Lower leg skin (tissue), 4 donors: ENCODE measurements at regions not wholly inside any gene's neighbourhood (a gene's known extent, or its start where the extent isn't known, plus 50 kb on each side); places are given as distances from the start of the nearest gene placed in this dataset.

Experiments
- DNase-seq, 2 donors: peaks; one replicate each; pipeline ENCODE4 v3.0.0-alpha.2; 2019; ENCODE audit warnings: low spot score in 2 of 2
- H3K4me3 ChIP-seq: fragments of 200-600 bp; sonication (generic); 2 replicates; pipeline ENCODE4 v1.5.1; 2017; ENCODE audit warnings: mild to moderate bottlenecking, low read depth; ENCODE audit not compliant: poor library complexity, severe bottlenecking
- CTCF ChIP-seq, 3 donors: fragments of 450-650 bp; IDR thresholded peaks; one replicate each; pipeline ENCODE4 v1.5.1; 2016; ENCODE audit warnings: antibody characterized with exemption in 3 of 3, mild to moderate bottlenecking in 3 of 3, moderate library complexity in 2 of 3
- POLR2A ChIP-seq, 2 donors: fragments of 450-650 bp; IDR thresholded peaks; one replicate each; pipeline ENCODE4 v1.6.1; 2016 to 2017; ENCODE audit warnings: antibody characterized with exemption in 2 of 2, mild to moderate bottlenecking in 1 of 2, moderate library complexity in 1 of 2
- WGBS, 2 donors: methylation state at CpG; one replicate each; pipeline ENCODE4 v1.1.5; 2018; 5-methylcytosine and 5-hydroxymethylcytosine counted together
- intact Hi-C: fragments of 100-400 bp; cut with DNase I; formaldehyde crosslinking; loops from one replicate; pipeline ENCODE4 v1.15.0; 2023; ENCODE audit warnings: low total_unique reads

GRCh38 chr2:145464866-145465265 is 944.9 kb upstream of the ZEB2 start:
- DNase-seq = no peak
- WGBS, 2 donors = 58 to 74% methylated on average over 3 of the region's 3 CpGs
- no peak for TF ChIP-seq POLR2A (IDR thresholded peaks at IDR 0.05)
- TF ChIP-seq CTCF (IDR thresholded peaks at IDR 0.05) = no peak
- no peak overlapping the region for H3K4me3 ChIP-seq
- intact Hi-C loops = no loop called here

- 59 to 63% methylated on average over 1 of the region's 1 CpG for WGBS, 2 donors
- TF ChIP-seq POLR2A (IDR thresholded peaks at IDR 0.05) (no peak), CTCF (IDR thresholded peaks at IDR 0.05) (no peak)
- intact Hi-C loops = no loop called here
- no peak overlapping the region for H3K4me3 ChIP-seq
- no peak for DNase-seq
These were observed 940.2 kb upstream of the ZEB2 start for GRCh38 chr2:145460112-145460511.

- 68 to 73% methylated on average over 9 of the region's 9 CpGs for WGBS, 2 donors
- TF ChIP-seq POLR2A (IDR thresholded peaks at IDR 0.05) (no peak), CTCF (IDR thresholded peaks at IDR 0.05) (no peak)
- no peak for DNase-seq
- no peak overlapping the region for H3K4me3 ChIP-seq
- intact Hi-C loops = no loop called here
These were observed 911.4 kb upstream of the ZEB2 start for GRCh38 chr2:145431181-145431951.

GRCh38 chr2:145423809-145424208 is 903.9 kb upstream of the ZEB2 start:
- intact Hi-C loops = no loop called here
- no peak overlapping the region for H3K4me3 ChIP-seq
- 87 to 97% methylated on average over 1 of the region's 1 CpG for WGBS, 2 donors
- no peak for DNase-seq
- TF ChIP-seq POLR2A (IDR thresholded peaks at IDR 0.05) (no peak), CTCF (IDR thresholded peaks at IDR 0.05) (no peak)

GRCh38 chr2:145422576-145422975 is 902.7 kb upstream of the ZEB2 start:
- no peak for DNase-seq
- TF ChIP-seq CTCF (IDR thresholded peaks at IDR 0.05) = no peak
- no peak for TF ChIP-seq POLR2A (IDR thresholded peaks at IDR 0.05)
- WGBS, 2 donors = 89 to 96% methylated on average over 1 of the region's 1 CpG
- intact Hi-C loops = no loop called here
- no peak overlapping the region for H3K4me3 ChIP-seq

- WGBS, 2 donors = 84 to 96% methylated on average over 1 of the region's 1 CpG
- intact Hi-C loops = no loop called here
- DNase-seq = no peak
- no peak overlapping the region for H3K4me3 ChIP-seq
- TF ChIP-seq POLR2A (IDR thresholded peaks at IDR 0.05) (no peak), CTCF (IDR thresholded peaks at IDR 0.05) (no peak)
These were observed 901.9 kb upstream of the ZEB2 start for GRCh38 chr2:145421841-145422240.
